NCI-H2029 treated with DMSO at 0.1 percent for 48 hours (cell line): ENCODE measurements at regions not wholly inside any gene's neighbourhood (a gene's known extent, or its start where the extent isn't known, plus 50 kb on each side); places are given as distances from the start of the nearest gene placed in this dataset.

Experiments
- DNase-seq: peaks from one replicate; lab custom pipeline; 2025; lab: John Stamatoyannopoulos, UW

DNA sequence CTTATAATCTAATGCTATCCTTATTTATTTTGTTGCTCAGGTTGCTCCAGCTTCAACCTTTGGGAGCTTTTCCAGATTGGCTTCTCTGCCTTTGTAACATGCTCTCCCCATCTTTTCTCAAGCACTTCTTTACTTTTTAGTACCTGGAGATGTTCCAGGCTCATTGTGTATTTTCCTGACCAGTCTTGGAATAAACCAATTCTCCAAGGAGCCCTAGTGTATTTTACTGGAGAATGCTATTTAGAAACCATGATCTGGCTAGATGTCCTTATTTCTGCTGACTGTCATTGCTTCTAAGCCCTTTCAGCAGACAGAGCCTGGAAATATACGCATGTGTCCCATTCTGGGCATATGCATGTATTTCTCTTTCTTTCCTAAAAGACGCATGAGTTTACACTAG, 95.7 kb downstream of the EMX2 start:
- no peak for DNase-seq

DNA sequence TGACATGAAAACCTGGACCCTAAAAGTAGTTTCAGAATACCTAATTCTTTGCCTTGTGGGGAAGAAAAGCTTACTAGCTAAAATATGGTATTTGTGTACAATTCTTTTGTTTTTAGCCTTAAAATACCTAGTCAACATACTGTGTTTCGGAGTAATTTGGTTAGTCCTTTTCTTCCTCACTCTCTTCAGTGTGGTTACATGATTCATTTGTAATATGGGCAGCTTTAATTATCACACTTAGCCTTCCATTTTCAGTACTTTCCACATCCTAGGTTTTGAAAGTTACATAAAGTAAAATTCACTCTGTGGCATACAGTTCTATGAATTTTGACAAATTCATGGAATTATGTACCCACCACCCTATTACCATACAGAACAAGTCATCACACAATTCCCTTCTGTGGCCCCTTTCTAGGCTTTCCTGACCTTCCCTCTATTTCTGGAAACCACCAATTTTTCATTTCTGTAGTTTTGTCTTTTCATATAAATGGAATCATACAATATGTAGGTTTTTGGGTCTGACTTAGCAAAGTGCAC, 96.2 kb downstream of the EMX2 start:
- DNase-seq = no peak

DNA sequence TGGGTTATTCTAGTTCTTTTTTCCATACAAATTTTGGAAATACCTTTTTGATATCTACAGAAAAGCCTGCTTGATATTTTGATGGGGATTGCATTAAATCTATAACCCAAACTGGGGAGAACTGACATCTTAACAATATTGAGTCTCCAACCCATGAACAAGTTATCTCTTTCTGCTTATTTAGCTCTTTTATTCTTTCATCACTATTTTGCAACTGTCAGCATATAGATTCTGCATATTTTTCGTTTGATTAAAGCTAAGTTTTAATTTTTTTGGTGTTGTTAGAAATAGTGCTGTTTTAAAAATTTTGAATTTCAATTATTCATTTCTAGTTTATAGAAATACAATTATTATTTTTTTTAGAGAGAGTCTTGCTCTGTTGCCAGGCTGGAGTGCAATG, 97.9 kb downstream of the EMX2 start:
- no peak for DNase-seq

- DNase-seq = no peak
Measured at GRCh38 chr10:117646718-117647117, 104.2 kb downstream of the EMX2 start.

DNA sequence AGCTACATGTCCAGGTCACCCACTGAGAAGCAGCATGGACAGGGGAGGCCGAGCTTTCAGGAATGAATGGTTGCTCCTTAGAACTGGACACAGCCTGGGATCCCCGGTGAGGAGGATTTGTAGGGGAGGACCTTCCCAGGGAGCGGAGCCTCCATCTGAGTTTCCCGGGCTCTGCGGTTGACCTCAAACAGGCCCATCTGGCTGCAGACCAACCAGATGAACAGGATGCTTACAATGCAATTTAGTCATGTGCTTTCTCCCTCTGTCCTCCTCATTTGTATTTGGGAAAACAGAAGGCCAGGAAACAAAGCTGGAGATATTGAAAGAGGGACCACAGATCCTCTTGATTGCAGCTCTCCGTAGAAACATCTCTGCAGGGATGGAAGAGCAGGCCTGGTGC, 104.8 kb downstream of the EMX2 start:
- DNase-seq = no peak

DNA sequence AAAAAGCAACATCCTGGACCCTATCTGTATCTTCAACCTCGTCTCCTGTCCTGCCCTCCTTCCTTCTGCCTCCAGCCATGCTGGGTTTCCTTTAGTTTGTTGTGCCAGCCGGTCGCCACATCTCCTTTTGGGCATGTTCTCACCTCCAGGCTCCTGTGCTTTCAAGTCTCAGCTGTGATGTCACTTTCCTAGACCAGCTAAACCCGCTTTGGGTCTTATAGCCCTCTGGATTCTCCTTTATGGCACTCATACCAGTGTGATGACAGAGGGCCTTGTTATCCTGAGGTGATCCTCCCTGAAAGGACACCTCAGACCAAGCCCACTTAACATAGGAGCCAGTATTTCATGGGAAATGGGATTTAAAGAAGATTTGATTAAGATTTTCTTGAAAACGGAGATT, 108.6 kb downstream of the EMX2 start:
- no peak for DNase-seq

DNA sequence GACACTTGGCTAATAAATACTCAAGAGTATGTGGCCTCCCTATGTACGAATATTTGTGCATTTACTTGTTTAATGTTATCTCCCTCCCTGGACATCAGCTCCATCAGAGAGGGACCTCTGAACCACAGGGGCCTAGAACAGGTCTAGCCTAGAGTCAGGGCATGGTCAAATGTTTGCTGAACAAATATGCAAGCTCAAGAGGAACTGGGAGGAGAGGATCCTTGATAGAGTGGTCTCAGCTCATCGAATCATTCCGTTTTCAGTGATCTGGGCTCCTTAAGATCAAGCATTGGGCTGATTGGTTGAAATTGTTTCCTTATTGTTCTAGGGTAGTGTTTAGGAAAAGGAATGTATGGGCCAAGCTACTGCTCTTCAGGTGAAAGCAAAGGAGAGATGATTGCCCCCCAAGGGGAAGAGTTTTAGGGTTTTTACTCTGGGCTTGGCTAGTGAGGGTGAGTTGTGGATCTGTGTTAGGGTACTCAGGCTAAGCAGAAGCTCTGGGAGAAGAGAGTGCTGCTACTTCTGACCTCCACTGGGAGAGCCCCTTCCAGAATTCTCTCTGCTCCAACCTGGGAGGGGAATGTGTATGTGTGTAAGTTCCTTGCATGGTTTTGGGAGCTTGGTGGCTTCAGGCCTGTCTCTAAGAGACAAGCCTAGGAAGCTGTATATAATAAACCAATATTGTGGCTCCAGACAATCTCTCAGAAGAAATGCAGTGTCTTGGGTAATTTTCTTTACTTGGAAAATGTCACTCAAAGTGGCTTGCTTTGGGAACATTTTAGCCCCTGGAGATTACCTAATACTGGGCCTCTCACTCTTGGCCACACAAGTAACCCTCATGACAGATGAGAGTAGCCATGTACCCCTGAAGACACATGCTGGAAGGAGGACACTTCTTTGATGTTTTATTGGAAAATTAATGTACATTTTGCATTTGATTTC, 110.0 kb downstream of the EMX2 start:
- DNase-seq = no peak

GRCh38 chr10:117653170-117653515, 110.6 kb downstream of the EMX2 start:
- no peak for DNase-seq

DNA sequence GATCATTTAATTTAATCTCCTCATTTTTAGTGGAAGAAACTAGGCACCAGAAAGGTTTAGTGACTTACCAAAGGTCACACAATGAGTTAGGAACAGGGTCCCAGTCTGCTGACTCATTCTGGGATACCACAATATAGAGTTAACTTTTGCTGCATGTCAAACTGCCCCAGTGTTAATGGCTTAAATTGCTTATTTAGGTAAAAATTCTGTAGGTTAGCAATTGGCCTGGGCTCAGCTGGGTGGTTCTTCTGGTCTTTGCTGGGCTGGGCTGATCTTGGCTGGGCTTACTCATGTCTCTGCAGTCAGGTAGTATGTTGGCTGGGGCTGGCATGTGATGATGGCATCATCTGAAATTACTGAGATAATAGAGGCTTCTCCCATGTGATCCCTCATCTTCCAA, 111.6 kb downstream of the EMX2 start:
- no peak for DNase-seq

DNA sequence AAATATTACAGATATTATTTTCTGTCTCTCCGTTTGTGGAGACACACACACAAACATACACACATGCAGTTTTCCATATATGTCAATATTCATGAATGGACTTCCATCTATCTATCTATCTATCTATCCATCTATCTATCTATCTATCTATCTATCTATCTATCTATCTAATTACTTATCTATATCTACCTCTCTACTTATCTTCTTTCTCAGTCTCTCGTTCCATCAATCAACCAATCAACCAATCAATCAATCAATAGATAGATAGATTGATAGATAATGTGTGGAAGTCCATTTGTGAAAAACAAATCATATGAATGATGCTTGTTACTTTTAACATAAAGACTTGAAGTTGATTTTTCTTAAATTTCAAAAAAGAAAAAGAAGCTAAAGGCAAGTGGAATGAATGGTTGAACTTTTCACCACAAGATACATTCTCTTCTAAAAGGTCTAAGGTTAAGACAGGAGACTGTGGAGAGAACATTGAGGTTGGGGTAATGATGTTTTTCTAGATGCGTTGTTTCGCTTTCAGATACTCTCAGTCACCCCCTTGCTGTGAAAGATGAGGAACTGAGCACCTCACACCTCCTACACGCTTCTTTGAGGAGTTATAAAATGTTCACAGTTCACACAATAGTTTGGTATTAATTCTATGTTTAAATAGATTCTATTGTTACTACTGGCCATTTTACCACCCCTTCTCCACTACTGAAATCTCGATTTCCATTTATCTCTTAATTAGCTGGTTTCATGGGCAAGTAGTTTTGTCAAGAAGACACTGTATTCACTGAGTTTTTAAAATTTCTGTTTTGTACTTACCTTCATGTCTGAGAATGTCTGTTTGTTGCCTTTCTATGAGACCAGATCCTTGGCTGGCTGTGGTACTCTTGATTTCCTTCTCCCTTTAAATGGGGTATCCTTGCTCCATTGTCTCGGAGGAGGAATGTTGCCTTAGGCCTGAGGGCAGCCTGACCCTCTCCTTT, 114.1 kb downstream of the EMX2 start:
- DNase-seq = no peak

- no peak for DNase-seq
Measured at GRCh38 chr10:117661316-117661715, 118.8 kb downstream of the EMX2 start.

DNA sequence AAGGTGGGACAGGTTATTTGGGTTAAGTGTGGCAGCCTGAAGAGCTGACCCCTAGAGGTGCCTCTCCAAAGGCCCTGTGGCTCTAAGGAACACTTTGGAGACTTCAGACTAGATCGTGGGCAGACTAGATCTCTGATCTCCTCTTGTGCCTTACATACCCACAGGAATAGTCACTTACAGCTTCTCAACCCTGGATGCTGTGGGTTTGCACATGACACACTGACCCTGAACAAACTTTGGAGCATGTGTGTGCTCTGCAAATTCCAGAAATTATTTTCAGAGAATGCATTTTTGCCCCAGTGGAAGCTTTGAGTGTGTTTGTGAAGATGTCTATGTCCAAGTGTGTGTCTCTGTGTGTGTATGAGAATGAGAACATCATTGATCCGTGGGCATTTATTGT, 119.6 kb downstream of the EMX2 start:
- DNase-seq = no peak

DNA sequence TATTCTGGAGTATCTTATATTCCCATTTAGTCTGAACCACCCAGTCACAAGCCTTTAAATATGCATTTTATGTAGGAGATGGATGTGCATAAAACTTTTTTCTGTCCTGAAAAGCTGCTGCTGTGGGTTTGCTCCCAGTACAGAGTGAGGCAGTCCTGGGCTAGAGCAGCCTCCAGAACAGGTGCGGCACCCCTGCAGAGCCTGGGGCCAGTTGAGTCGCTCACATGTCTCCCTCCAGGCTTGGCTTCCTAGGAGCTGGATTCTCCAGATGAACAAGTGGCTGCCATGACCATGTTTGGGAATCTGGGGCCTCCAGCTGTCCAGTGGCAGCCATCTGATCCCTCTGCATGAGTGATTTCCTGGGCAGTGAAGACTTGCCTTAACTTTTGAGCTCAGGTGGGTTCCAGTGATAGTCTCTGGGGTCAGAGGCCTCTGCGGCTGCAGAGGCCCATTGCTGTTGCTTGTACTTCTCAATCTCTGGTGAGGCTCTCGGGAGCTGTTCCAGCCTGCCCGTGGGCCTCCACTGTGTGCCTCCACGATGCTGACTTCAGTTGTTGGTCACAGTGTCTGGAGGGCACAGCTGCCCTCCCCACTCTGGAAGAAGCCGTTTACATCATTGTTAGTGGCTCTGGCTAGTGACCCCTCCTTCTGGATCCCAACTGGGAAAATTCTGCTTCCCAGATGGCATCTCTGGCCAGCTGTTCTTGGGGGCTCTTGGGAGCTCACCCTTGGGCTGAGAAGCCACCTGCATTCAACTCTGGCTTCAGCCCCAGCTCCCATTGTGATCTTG, 120.4 kb downstream of the EMX2 start:
- no peak for DNase-seq

DNA sequence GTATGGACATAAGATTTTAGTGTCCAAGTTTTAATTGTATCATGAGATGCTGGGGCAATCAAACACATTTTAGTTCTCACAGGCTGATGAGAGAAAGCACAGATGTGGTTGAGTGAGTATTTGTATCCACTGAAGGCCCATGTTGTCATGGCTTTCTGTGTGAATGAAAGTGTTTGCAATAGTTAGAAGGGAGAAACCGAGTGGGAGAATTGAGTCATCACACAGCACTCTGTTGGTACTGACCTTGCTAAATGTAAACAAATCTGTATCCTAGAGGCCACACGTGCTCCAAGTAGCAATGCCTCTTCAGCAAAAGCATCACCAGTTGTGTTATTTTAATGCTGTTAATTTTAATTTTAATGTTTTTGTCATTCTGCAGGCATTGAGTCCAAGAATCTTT, 121.2 kb downstream of the EMX2 start:
- DNase-seq = no peak

DNA sequence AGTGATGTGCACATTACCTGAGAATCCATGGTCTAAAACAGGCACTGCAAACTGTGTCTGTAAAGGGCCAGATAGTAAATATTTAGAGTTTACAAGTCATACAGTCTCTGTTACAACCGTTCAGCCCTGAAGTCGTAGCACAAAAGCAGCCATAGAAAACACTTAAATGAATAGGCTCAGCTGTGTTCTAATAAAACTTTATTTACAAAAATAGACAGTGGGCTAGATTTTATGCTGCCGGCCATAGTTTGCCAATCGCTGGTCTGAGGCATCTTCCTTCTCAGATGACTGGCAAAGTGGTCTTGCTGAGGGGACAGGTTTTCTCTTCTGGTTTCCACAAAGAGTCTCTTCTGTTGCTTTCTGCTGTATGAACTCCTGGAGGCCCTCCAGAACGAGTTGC, 121.7 kb downstream of the EMX2 start:
- no peak for DNase-seq

GRCh38 chr10:117666166-117666565, 123.6 kb downstream of the EMX2 start:
- no peak for DNase-seq

GRCh38 chr10:117666965-117667364, 124.4 kb downstream of the EMX2 start:
- no peak for DNase-seq

- no peak for DNase-seq
Measured at GRCh38 chr10:117667831-117668230, 125.3 kb downstream of the EMX2 start.

DNA sequence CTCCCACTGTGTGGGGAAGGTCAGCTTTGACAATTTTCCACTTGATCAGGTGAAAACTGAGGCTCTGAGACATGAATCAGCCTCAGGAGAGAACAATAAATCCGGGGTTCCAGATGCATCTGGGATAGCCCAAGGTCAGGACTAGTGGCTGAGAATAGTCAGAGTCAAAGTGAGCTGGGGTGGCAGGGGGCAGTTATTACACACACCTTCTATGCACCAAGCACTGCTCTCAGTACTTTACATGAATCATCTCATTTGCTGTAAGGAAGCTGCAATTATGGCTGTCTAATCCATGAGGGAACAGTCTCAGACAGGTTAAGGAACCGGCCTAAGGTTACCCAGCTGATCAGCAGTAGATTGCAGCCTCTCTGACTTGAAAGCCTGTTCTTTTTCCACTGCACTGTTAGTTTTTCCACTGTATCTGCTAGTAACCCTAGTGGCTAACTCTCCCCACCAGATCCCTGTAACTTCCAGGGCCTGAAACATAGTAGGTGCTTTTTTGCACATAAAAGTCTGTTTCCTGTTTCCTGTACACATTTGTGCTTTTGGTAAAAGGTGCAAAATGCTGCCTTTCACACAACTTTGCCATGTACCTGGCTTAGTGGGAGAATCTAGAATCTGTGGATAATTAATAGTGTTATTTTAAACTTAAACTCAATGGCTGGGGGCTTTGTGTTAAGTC, 125.9 kb downstream of the EMX2 start:
- no peak for DNase-seq

- no peak for DNase-seq
Measured at GRCh38 chr10:117669122-117669521, 126.6 kb downstream of the EMX2 start.
